Thoracic aorta (tissue), 2 donors: ENCODE measurements at regions not wholly inside any gene's neighbourhood (a gene's known extent, or its start where the extent isn't known, plus 50 kb on each side); places are given as distances from the start of the nearest gene placed in this dataset.

Experiments used
- ATAC-seq: fragments of 150-250 bp; one replicate; pipeline ENCODE4 v1.8.0; 2017; ENCODE audit warnings: low read depth; ENCODE audit not compliant: insufficient number of reproducible peaks, low FRiP score
- DNase-seq: peaks from one replicate; pipeline ENCODE4 v3.0.0-alpha.2; 2020; ENCODE audit warnings: low spot score
- H3K27ac ChIP-seq, 2 donors: fragments of 200-600 bp; sonication (generic); 1 replicate in 1 of 2; 2 replicates in 1 of 2; pipeline ENCODE4 v1.5.1; 2016; ENCODE audit warnings: mild to moderate bottlenecking in 2 of 2, moderate library complexity in 2 of 2
- H3K27me3 ChIP-seq: fragments of 200-600 bp; sonication (generic); replicated peaks from 2 replicates; pipeline ENCODE4 v1.6.0; 2016; ENCODE audit warnings: mild to moderate bottlenecking; ENCODE audit not compliant: insufficient read depth
- H3K36me3 ChIP-seq: fragments of 200-600 bp; sonication (generic); one replicate; pipeline ENCODE4 v1.5.1; 2016
- H3K4me1 ChIP-seq, 2 donors: fragments of 200-600 bp; sonication (generic); 1 replicate in 1 of 2; 2 replicates in 1 of 2; pipeline versions ENCODE4 v1.5.1 to v1.6.0; 2016; ENCODE audit warnings: low read depth in 2 of 2, mild to moderate bottlenecking in 1 of 2; ENCODE audit not compliant: control insufficient read depth in 1 of 2
- H3K4me3 ChIP-seq: fragments of 200-600 bp; sonication (generic); 2 replicates; pipeline ENCODE4 v1.5.1; 2016; ENCODE audit warnings: mild to moderate bottlenecking
- H3K9me3 ChIP-seq: fragments of 200-600 bp; sonication (generic); 2 replicates; pipeline ENCODE4 v1.5.1; 2016
- TF ChIP-seq, protein P1 (sequence below): fragments of 200-600 bp; sonication (generic); IDR thresholded peaks from one replicate; pipeline ENCODE4 v1.5.1; 2019; ENCODE audit warnings: antibody characterized with exemption

GRCh38 chr13:94827566-94827965 lies 115.2 kb upstream of the SOX21 start:
- Histone ChIP-seq H3K9me3 (no peaks in the 10 kb centered on the region), H3K27me3 (no peaks in the 10 kb centered on the region), H3K4me3 (no peak overlapping the region), H3K27ac (no peak overlapping the region), H3K4me1 (no peaks in the 10 kb centered on the region), H3K36me3 (no peaks in the 10 kb centered on the region)
- TF ChIP-seq, protein P1, sequence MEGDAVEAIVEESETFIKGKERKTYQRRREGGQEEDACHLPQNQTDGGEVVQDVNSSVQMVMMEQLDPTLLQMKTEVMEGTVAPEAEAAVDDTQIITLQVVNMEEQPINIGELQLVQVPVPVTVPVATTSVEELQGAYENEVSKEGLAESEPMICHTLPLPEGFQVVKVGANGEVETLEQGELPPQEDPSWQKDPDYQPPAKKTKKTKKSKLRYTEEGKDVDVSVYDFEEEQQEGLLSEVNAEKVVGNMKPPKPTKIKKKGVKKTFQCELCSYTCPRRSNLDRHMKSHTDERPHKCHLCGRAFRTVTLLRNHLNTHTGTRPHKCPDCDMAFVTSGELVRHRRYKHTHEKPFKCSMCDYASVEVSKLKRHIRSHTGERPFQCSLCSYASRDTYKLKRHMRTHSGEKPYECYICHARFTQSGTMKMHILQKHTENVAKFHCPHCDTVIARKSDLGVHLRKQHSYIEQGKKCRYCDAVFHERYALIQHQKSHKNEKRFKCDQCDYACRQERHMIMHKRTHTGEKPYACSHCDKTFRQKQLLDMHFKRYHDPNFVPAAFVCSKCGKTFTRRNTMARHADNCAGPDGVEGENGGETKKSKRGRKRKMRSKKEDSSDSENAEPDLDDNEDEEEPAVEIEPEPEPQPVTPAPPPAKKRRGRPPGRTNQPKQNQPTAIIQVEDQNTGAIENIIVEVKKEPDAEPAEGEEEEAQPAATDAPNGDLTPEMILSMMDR: no peak
- no peak for DNase-seq
- no peak for ATAC-seq

DNA sequence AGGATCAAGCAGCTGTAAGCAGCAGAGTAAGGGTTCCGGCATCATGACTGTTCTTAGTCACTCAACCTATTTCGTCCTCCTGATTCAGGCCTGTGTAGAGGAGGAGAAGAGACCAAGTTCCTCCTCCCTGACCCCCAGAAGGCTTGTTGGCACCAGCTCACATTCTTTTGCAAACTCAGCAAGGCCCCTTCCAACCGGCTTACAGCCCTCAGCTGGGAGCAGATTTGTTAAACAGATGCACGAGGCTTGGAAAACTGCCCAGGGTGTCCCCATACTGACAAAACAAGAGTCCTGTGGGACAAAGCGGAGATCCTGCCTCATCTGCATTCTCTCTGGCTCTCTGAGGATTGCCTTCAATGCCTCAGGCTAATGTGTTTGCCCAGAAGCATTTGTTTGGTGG lies 113.2 kb upstream of the SOX21 start:
- no peaks in the 10 kb centered on the region for H3K27me3 ChIP-seq
- H3K9me3 ChIP-seq: no peaks in the 10 kb centered on the region
- ATAC-seq: no peak
- TF ChIP-seq, protein P1: no peak
- no peak overlapping the region for H3K4me3 ChIP-seq
- no peaks in the 10 kb centered on the region for H3K36me3 ChIP-seq
- no peak for DNase-seq
- H3K4me1 ChIP-seq: no peaks in the 10 kb centered on the region
- no peak overlapping the region for H3K27ac ChIP-seq

DNA sequence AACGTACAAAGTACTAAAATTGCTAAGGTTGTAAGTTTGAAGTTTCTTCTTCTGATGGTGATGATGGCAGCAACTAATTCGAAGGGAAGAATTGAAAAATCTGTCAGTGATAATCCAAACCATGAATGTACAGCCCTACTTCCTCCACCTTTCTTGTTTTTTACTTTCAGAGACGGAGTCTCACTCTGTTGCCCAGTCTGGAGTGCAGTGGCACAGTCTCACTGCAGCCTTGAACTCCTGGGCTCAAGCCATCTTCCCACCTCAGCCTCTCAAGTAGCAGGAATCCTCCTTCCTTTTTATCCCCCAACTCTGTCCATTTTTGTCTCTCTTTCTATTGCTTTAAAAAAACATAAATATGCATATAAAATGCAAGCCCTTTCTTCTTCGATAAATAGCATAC lies 112.3 kb upstream of the SOX21 start:
- Histone ChIP-seq H3K36me3 (no peaks in the 10 kb centered on the region), H3K4me1 (no peaks in the 10 kb centered on the region), H3K4me3 (no peak overlapping the region), H3K9me3 (no peaks in the 10 kb centered on the region), H3K27me3 (no peaks in the 10 kb centered on the region), H3K27ac (no peak overlapping the region)
- TF ChIP-seq, protein P1: no peak
- no peak for ATAC-seq
- DNase-seq: no peak

GRCh38 chr13:94822356-94822755 lies 110.0 kb upstream of the SOX21 start:
- H3K4me3 ChIP-seq: no peak overlapping the region
- H3K9me3 ChIP-seq: no peaks in the 10 kb centered on the region
- no peaks in the 10 kb centered on the region for H3K36me3 ChIP-seq
- no peaks in the 10 kb centered on the region for H3K27me3 ChIP-seq
- H3K27ac ChIP-seq: no peak overlapping the region
- DNase-seq (no peak), ATAC-seq (no peak)
- no peaks in the 10 kb centered on the region for H3K4me1 ChIP-seq
- TF ChIP-seq, protein P1: no peak

GRCh38 chr13:94816256-94816655 lies 103.9 kb upstream of the SOX21 start:
- ATAC-seq: no peak
- no peak for DNase-seq
- H3K4me1 ChIP-seq: no peaks in the 10 kb centered on the region
- no peaks in the 10 kb centered on the region for H3K36me3 ChIP-seq
- H3K27ac ChIP-seq: no peak overlapping the region
- H3K27me3 ChIP-seq: no peaks in the 10 kb centered on the region
- H3K4me3 ChIP-seq: no peak overlapping the region
- H3K9me3 ChIP-seq: no peaks in the 10 kb centered on the region
- TF ChIP-seq, protein P1: no peak
